GM18508 (cell line): ENCODE measurements at regions not wholly inside any gene's neighbourhood (a gene's known extent, or its start where the extent isn't known, plus 50 kb on each side); places are given as distances from the start of the nearest gene placed in this dataset.
"Not testable (repeated sequence)": the region's sequence is repeated elsewhere in the genome, so short reads cannot be mapped to it uniquely, and the experiment has no call there.

ENCODE experiments used
- ATAC-seq: cut with Tn5 transposase; IDR thresholded peaks from one replicate; pipeline ENCODE4 v1.9.1; 2021; ENCODE audit warnings: moderate number of reproducible peaks; ENCODE audit not compliant: insufficient read depth, unreplicated experiment

DNA sequence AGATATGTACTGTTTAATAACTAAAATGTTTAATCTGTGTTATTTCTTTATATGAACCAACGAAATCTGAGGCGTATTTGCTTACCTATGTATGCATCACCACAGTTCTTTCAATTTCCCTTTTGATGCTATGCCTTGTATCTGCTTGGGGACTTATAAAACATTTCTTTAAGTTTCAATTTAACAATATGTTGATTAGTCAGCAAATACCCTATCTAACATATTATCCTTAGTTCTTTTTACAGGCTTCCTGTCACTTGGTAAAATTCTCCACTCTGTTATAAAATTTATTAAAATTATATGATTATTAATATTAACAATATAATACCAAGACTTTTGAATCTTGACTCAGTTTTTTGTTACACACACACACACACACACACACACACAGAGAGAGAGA lies 174.3 kb downstream of the CPS1 start:
- no peak for ATAC-seq

- ATAC-seq, result not testable (repeated sequence)
Measured at GRCh38 chr2:210746826-210747225, 190.4 kb downstream of the CPS1 start.

DNA sequence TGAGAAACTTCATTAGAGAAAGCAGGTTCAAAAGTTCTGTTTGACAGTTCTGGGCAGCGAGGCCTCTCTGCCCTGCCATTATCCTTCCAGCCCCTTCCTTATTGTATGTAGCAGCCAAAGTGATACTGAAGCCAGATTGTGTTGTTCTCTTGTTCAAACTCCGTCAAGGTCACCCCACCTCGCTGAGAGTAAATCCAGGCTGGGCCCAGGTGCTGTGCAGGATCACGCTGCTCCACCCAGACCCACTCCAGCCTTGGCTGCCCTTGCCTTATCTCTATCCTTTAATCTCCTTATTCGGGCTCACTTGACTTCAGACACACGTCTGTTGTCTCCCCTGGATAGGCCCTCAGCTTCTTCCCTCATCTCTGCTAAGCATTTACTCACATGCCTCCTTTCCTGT lies 196.1 kb downstream of the CPS1 start:
- ATAC-seq, result no peak

DNA sequence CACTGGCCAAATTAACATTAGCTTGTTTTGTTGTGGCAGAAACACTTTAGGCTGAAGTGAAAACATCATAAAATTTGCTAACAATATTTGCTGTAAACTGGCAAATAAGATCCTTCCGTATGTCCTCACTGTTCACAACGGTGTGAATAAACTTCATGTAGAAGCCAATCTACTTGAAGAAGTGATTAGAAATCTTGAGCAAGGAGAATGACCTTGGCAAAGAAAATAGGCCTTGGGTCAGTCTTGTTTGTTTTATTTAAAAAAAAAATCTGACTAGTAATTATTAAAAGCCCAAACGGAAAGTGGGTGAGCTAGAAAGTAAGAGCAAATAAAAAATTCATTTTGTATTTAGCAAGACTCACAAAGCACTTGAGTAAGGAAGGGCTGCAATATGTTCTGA lies 197.0 kb downstream of the CPS1 start:
- no peak for ATAC-seq

- no peak for ATAC-seq
Measured at GRCh38 chr2:210756855-210757254, 200.5 kb downstream of the CPS1 start.

GRCh38 chr2:210762604-210763588 lies 206.5 kb downstream of the CPS1 start:
- ATAC-seq, result no peak

DNA sequence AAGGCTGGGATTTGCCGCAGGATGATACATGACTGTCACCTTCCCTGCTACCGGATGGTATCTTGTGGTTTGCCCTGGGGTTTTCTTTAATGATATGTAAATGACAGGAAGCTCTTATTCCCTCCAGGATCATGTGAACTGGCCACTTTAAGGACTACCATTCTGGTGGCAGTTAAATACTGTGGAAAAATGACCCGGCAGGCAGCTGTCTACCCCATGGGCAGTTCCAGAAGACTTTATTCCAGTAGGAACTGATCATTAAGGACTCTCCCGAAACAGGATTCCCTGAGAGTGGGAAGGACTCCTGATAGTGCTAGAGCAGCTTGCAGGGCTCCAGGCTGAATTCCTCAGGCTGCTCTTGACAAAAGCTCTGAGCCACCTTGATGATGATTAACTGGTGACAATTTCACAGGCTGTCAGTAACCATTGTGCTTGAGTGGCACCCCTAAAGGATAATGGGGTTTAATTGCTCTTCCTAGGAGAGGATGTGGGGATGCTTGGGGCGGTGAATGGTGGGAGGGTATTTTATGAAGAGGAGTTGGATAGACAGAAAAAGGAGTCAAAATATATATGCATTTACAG lies 212.0 kb downstream of the CPS1 start:
- ATAC-seq, result no peak

- ATAC-seq, result no peak
Measured at GRCh38 chr2:210776756-210777155, 220.4 kb downstream of the CPS1 start.

GRCh38 chr2:210782222-210782621 lies 225.8 kb downstream of the CPS1 start:
- ATAC-seq, result no peak

- not testable (repeated sequence) for ATAC-seq
Measured at GRCh38 chr2:210787831-210788230, 231.4 kb downstream of the CPS1 start.

DNA sequence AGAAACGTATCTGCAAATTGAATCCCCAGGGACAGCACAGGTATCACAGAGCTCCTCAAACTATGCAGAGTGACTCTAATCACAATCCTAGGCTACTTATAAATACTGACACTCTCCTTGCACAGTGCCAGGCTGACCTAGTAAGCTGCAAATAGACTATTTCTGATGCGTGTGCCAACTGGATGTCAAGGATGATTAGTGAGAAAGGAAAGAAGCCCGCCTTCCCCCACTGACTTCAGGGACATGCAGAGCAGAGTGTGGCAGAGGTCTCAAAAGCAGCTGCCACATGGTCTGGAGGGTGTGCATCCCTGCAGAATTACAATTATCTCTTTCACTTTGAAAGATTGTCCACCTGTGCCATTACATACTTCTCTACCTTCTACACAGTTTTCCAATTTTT lies 235.6 kb downstream of the CPS1 start:
- ATAC-seq, result no peak

DNA sequence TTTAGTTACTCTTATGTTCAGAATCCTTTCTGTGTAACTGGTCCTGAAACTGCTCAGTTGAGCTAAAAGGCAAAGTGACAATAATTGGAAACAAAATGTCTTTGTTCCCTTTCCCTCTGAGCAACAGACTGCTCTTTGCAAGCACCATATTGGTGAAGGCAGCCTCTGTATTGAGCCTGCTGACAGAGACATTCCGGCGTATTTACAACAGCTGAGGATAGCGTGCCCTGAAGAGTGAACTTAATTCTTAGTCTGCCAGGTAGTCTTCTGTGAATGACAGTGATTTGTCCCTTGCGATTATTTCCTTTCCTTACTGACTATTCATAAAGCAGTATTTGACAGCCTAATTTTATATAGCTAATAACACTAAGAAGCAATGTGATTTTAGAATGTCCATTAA lies 239.1 kb downstream of the CPS1 start:
- no peak for ATAC-seq

- ATAC-seq, result no peak
Measured at GRCh38 chr2:210798180-210798579, 241.8 kb downstream of the CPS1 start.

- ATAC-seq, result no peak
Measured at GRCh38 chr2:210814251-210815025, 258.0 kb downstream of the CPS1 start.

- no peak for ATAC-seq
Measured at GRCh38 chr2:210816769-210817168, 260.4 kb downstream of the CPS1 start.

DNA sequence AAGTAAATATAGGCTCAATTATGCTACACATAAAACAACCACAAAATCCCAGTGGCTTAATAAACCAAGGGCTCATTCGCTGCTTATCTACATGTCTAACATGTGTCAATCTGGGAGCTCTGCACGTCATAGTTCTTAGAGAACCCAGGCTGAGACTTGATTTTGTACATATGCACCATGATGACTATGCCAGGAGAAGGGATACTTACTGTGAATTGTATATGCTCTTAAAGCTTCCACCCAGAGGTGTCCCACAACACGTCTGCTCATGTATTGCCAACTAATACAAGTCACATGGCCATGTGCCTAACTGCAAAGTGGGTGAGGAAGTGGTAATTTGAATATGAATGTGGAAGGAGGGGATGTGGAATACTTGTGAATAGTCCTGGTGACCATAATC lies 262.1 kb downstream of the CPS1 start:
- ATAC-seq, result no peak

DNA sequence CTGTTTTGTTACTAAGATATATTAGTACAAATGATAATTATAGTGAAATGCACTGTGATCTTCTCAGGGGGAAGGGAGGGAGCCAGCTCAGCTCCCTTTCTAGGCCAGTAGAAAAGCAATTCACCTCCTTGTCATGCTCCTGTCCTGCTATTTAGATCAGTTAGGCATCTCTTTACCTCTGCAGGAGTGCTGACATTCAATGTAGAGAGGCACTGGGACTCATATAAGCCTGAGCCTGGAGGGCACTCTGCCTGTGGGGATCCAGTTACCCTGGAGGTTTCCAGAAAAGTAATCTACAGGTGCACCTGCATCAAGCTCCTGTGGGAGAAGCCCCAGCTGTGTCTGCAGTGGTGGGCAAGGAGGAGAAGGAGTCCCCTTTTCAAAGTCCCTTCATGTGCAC lies 277.0 kb downstream of the CPS1 start:
- no peak for ATAC-seq

DNA sequence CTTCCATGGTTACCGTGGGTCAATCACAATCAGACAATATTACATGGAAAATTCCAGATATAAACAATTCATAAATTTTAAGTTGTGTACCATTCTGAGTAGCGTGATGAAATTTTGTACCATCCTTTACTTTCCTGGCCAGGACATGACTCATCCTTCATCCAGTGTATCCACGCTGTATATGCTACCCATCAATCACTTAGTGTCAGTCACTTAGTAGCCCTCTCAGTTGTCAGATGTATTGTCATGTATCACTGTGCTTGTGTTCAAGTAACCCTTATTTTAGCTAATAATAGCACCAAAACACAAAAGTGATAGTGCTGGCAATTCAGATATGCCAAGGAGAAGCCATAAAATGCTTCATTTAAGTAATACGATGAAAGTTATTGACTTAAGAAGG lies 282.6 kb downstream of the CPS1 start:
- ATAC-seq, result no peak

DNA sequence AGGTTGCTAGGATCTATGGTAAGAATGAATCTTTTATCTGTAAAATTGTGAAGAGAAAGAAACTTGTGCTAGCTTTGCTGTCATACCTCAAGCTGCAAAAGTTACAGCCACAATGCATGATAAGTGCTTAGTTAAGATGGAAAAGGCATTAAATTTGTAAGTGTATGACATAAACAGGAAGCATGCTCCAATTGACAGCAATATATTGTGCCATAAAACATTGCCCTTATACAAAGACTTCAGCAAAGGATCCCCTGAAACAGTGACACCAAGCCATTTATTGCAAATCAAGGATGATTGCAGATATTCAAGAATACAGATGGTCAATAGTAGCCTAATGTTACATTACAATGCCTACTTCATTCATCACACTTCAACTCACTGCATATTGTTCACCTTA lies 283.1 kb downstream of the CPS1 start:
- ATAC-seq, result no peak

DNA sequence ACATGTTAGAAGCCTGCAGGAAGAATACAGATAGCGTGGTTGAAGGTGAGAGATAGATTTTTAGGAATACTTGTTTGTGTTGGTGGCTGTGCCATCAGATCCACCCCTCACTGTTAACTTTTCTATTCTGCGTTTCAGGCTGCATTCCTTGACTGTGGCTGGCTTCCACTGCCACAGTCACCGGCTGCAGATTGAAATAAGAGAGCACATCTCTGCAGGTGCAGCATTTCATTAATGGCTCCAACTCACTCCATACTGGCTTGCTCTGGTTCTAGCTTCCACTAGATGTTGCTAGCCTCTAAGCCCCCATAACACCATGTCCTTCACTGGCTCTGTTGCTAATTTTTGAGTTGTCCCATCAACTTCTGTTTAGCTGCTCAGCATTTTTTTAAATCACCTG lies 286.5 kb downstream of the CPS1 start:
- no peak for ATAC-seq

DNA sequence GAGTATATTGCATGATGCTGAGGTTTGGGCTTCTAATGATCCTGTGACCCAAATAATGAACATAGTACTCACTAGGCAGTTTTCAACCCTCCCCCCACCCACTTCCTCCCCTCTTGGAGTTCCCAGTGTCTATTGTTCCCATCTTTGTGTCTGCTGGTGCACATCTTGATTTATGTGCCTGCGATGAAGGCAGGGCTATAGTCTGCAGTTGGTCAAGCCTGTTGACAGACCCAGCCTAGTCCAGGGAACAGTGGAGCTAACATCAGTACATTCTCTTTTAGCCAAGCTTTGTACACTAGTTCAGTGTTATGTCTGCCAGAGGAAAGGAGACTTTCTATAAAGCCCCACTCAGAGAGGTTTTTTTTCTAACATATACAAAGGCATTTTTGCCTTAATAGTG lies 287.6 kb downstream of the CPS1 start:
- ATAC-seq, result no peak
